Right atrium auricular region (tissue), 2 donors: ENCODE measurements at regions not wholly inside any gene's neighbourhood (a gene's known extent, or its start where the extent isn't known, plus 50 kb on each side); places are given as distances from the start of the nearest gene placed in this dataset.
"Not testable (repeated sequence)": the region's sequence is repeated elsewhere in the genome, so short reads cannot be mapped to it uniquely, and the experiment has no call there.

Experiments
- DNase-seq: peaks from one replicate; pipeline ENCODE4 v3.0.0-alpha.2; 2019; ENCODE audit warnings: low spot score
- H3K27ac ChIP-seq, 2 donors: fragments of 200-600 bp; sonication (generic); 1 replicate in 1 of 2; 2 replicates in 1 of 2; pipeline ENCODE4 v1.5.1; 2016 to 2019
- H3K27me3 ChIP-seq, 2 donors: fragments of 200-600 bp; sonication (generic); one replicate each; pipeline versions ENCODE4 v1.5.1 to v1.6.0; 2017 to 2019
- H3K36me3 ChIP-seq: fragments of 200-600 bp; sonication (generic); one replicate; pipeline ENCODE4 v1.5.1; 2016
- H3K4me1 ChIP-seq, 2 donors: fragments of 200-600 bp; sonication (generic); one replicate each; pipeline versions ENCODE4 v1.5.1 to v1.6.0; 2017 to 2019
- H3K4me3 ChIP-seq, 2 donors: fragments of 200-600 bp; sonication (generic); 1 replicate in 1 of 2; 2 replicates in 1 of 2; pipeline ENCODE4 v1.5.1; 2017 to 2019; ENCODE audit warnings: mild to moderate bottlenecking in 1 of 2, moderate library complexity in 1 of 2
- H3K9me3 ChIP-seq, 2 donors: fragments of 200-600 bp; sonication (generic); one replicate each; pipeline ENCODE4 v1.5.1; 2019
- CTCF ChIP-seq, 2 donors: fragments of 200-600 bp; sonication (generic); IDR thresholded peaks; one replicate each; pipeline ENCODE4 v1.5.1; 2019; ENCODE audit warnings: antibody characterized with exemption in 2 of 2

GRCh38 chr3:69660631-69661030 lies 78.6 kb upstream of the MITF start:
- H3K9me3 ChIP-seq: peaks cover 0 to 6% of the 10 kb centered on the region in 2 donors
- no peak for TF ChIP-seq CTCF (IDR thresholded peaks at IDR 0.05)
- no peak overlapping the region for H3K27ac ChIP-seq
- DNase-seq: no peak
- H3K27me3 ChIP-seq: no peaks in the 10 kb centered on the region
- peaks cover 0 to 16% of the 10 kb centered on the region in 2 donors for H3K4me1 ChIP-seq
- no peaks in the 10 kb centered on the region for H3K36me3 ChIP-seq
- H3K4me3 ChIP-seq: no peak overlapping the region

- no peak for TF ChIP-seq CTCF (IDR thresholded peaks at IDR 0.05)
- no peak for DNase-seq
- no peaks in the 10 kb centered on the region for H3K36me3 ChIP-seq
- no peak overlapping the region for H3K27ac ChIP-seq
- H3K27me3 ChIP-seq: no peaks in the 10 kb centered on the region
- no peak overlapping the region for H3K4me3 ChIP-seq
- H3K4me1 ChIP-seq: peaks cover 0 to 3% of the 10 kb centered on the region in 2 donors
- peaks cover 0 to 6% of the 10 kb centered on the region in 2 donors for H3K9me3 ChIP-seq
Measured at GRCh38 chr3:69659180-69659910, 79.9 kb upstream of the MITF start.

DNA sequence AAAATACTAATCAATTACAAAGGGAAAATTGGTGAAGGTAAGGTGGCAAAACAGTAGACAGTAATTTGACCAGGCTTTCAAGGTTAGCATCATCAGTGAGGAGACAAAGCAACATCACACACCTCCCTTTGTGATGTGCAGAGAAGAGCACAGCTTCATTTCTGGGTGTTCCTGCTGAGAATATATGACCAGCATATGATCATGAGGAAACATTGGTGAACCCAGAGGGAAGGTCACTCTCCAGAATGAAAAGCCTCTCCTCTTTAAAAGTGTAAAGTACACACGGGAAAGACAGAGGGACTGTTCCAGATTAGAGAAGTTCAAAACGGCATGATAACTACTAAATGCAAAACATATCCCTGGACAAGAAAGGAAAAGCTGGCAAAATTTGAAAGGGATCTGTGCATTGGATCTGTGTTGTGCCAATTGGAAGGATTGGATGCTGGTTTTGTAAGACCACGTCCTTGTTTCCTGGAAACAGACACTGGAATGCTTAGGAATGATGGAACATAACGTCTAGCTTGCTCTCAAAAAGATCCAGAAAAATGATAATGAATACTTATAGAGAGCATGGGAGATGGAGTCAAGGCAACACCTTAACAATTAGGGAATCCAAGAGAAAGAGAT lies 80.6 kb upstream of the MITF start:
- Histone ChIP-seq H3K9me3 (peaks cover 0 to 6% of the 10 kb centered on the region in 2 donors), H3K36me3 (no peaks in the 10 kb centered on the region)

GRCh38 chr3:69657030-69657429 lies 82.2 kb upstream of the MITF start:
- not testable (repeated sequence) for DNase-seq, H3K27me3 ChIP-seq, H3K4me3 ChIP-seq, H3K9me3 ChIP-seq, H3K27ac ChIP-seq, H3K36me3 ChIP-seq, H3K4me1 ChIP-seq

More for the DNA sequence above, 80.6 kb upstream of the MITF start:
- Histone ChIP-seq H3K4me3 (no peak overlapping the region), H3K27me3 (no peaks in the 10 kb centered on the region), H3K4me1 (no peaks in the 10 kb centered on the region), H3K27ac (no peak overlapping the region)
- DNase-seq: no peak
- TF ChIP-seq CTCF (IDR thresholded peaks at IDR 0.05): no peak

DNA sequence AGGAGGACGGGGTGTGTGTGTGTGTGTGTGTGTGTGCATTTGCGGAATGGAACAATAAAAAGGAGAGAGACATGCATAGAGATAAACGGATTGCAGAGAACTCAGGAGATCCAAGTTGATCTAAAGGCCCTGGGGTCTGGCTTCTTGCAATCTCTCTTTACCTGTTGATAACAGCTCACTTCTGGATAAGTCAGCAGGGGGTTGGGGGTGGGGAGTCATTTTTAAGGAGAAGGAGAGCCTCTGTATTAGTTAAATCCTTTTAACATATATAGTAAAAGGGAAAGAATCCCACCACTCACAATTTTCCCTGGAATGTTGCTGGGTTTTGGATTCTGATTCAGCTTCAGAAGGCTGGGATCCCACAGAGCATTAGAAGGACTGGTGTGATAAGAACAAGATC lies 87.5 kb upstream of the MITF start:
- Histone ChIP-seq H3K4me1 (peaks cover 0 to 28% of the 10 kb centered on the region in 2 donors), H3K36me3 (no peaks in the 10 kb centered on the region), H3K27ac (no peak overlapping the region), H3K9me3 (no peaks in the 10 kb centered on the region), H3K27me3 (no peaks in the 10 kb centered on the region), H3K4me3 (no peak overlapping the region)
- no peak for TF ChIP-seq CTCF (IDR thresholded peaks at IDR 0.05)
- DNase-seq: no peak

DNA sequence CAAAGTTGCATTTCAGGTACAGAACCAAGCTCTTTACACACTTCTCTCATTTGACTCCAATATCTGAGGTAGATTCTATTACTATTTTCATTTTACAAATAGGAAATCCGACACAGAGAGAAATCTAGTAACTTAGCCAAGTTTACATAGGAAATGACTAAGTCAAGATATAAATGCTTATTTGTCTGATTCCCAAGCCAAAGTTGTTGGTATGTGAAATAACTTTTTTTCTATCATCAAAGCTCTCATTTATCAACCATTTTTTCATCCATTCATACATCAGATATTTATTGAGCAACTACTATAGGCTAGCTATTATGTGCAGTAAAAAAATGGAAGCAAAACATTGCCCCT lies 89.2 kb upstream of the MITF start:
- H3K4me3 ChIP-seq: no peak overlapping the region
- no peaks in the 10 kb centered on the region for H3K9me3 ChIP-seq
- no peaks in the 10 kb centered on the region for H3K36me3 ChIP-seq
- no peak for TF ChIP-seq CTCF (IDR thresholded peaks at IDR 0.05)
- no peak overlapping the region for H3K27ac ChIP-seq
- no peak for DNase-seq
- no peaks in the 10 kb centered on the region for H3K27me3 ChIP-seq
- H3K4me1 ChIP-seq: peaks cover 0 to 28% of the 10 kb centered on the region in 2 donors
